Astrocyte (in vitro differentiated cells and primary cell): ENCODE measurements at regions not wholly inside any gene's neighbourhood (a gene's known extent, or its start where the extent isn't known, plus 50 kb on each side); places are given as distances from the start of the nearest gene placed in this dataset.

Experiments used
- DNase-seq: peaks from one replicate; pipeline ENCODE4 v3.0.0-alpha.2; 2010; ENCODE audit warnings: low read depth
- FAIRE-seq: peaks from 2 replicates; lab custom pipeline; 2011; peaks lifted over from hg19 to GRCh38; lab: Jason Lieb, UNC
- H2AFZ ChIP-seq: 2 replicates; pipeline ENCODE4 v1.6.0; 2012; ENCODE audit warnings: low read depth, low read length, inconsistent platforms
- H3K27ac ChIP-seq: 2 replicates; pipeline ENCODE4 v1.5.1; 2011; ENCODE audit warnings: low read depth, low read length, inconsistent platforms
- H3K27me3 ChIP-seq: 2 replicates; pipeline ENCODE4 v1.6.0; 2011; ENCODE audit warnings: low read length, inconsistent platforms; ENCODE audit not compliant: insufficient read depth
- H3K36me3 ChIP-seq: 2 replicates; pipeline ENCODE4 v1.5.1; 2011; ENCODE audit warnings: low read length, inconsistent platforms; ENCODE audit not compliant: insufficient read depth
- H3K4me1 ChIP-seq: 2 replicates; pipeline ENCODE4 v1.5.1; 2011; ENCODE audit warnings: low read length, inconsistent platforms; ENCODE audit not compliant: insufficient read depth
- H3K4me2 ChIP-seq: 2 replicates; pipeline ENCODE4 v1.6.0; 2012; ENCODE audit warnings: low read length, inconsistent platforms
- H3K4me3 ChIP-seq: 2 replicates; pipeline ENCODE4 v1.5.1; 2011; ENCODE audit warnings: low read depth, mild to moderate bottlenecking, low read length, inconsistent platforms; ENCODE audit not compliant: insufficient read depth
- H3K79me2 ChIP-seq: 2 replicates; pipeline ENCODE4 v1.6.0; 2012; ENCODE audit warnings: mild to moderate bottlenecking, low read length, inconsistent platforms; ENCODE audit not compliant: insufficient read depth
- H3K9ac ChIP-seq: 2 replicates; pipeline ENCODE4 v1.6.0; 2012; ENCODE audit warnings: mild to moderate bottlenecking, low read length, inconsistent platforms
- H3K9me3 ChIP-seq: 2 replicates; pipeline ENCODE4 v1.5.1; 2012; ENCODE audit warnings: low read depth, mild to moderate bottlenecking, low read length, inconsistent platforms; ENCODE audit not compliant: insufficient read depth
- H4K20me1 ChIP-seq: 2 replicates; pipeline ENCODE4 v1.6.0; 2012; ENCODE audit warnings: low read length, inconsistent platforms; ENCODE audit not compliant: insufficient read depth
- H3K27ac Mint-ChIP-seq: one replicate; pipeline ENCODE4 v1.8.0; 2021; ENCODE audit warnings: mild to moderate bottlenecking, mixed read lengths; ENCODE audit not compliant: unreplicated experiment
- H3K27me3 Mint-ChIP-seq: one replicate; pipeline ENCODE4 v1.8.0; 2021; ENCODE audit warnings: low read depth, mixed read lengths; ENCODE audit not compliant: unreplicated experiment
- H3K36me3 Mint-ChIP-seq: one replicate; pipeline ENCODE4 v1.8.0; 2021; ENCODE audit warnings: low read depth, mixed read lengths; ENCODE audit not compliant: unreplicated experiment
- H3K4me1 Mint-ChIP-seq: one replicate; pipeline ENCODE4 v1.8.0; 2021; ENCODE audit warnings: low read depth, mixed read lengths; ENCODE audit not compliant: unreplicated experiment
- H3K4me3 Mint-ChIP-seq: one replicate; pipeline ENCODE4 v1.8.0; 2021; ENCODE audit warnings: mild to moderate bottlenecking, moderate library complexity, mixed read lengths; ENCODE audit not compliant: unreplicated experiment
- H3K9me3 Mint-ChIP-seq: one replicate; pipeline ENCODE4 v1.8.0; 2021; ENCODE audit warnings: mild to moderate bottlenecking, mixed read lengths; ENCODE audit not compliant: unreplicated experiment
- CTCF ChIP-seq: IDR thresholded peaks from 2 replicates; pipeline ENCODE4 v1.5.1; 2011; ENCODE audit warnings: low read depth, mild to moderate bottlenecking, inconsistent platforms, low read length, moderate library complexity; ENCODE audit not compliant: insufficient read depth
- EZH2 ChIP-seq: IDR thresholded peaks from 2 replicates; pipeline ENCODE4 v1.6.1; 2012; ENCODE audit warnings: mild to moderate bottlenecking, low read length, inconsistent platforms; ENCODE audit not compliant: insufficient read depth

GRCh38 chrX:43121637-43122036 is 343.7 kb upstream of the PPP1R2C start:
- Histone ChIP-seq H3K36me3 (no peaks in the 10 kb centered on the region), H4K20me1 (no peaks in the 10 kb centered on the region), H3K4me2 (no peak overlapping the region), H3K27me3 (no peaks in the 10 kb centered on the region), H3K27ac (no peak overlapping the region), H3K4me3 (no peak overlapping the region), H2AFZ (no peak overlapping the region), H3K9ac (no peak overlapping the region), H3K4me1 (no peaks in the 10 kb centered on the region), H3K9me3 (no peaks in the 10 kb centered on the region), H3K79me2 (no peaks in the 10 kb centered on the region)
- H3K4me1 Mint-ChIP-seq, result peaks cover 2% of the 10 kb centered on the region
- H3K9me3 Mint-ChIP-seq, result no peaks in the 10 kb centered on the region
- FAIRE-seq (no peak), DNase-seq (no peak)
- no peaks in the 10 kb centered on the region for H3K27me3 Mint-ChIP-seq
- H3K36me3 Mint-ChIP-seq, result no peaks in the 10 kb centered on the region
- TF ChIP-seq EZH2, result no peak
- no peak for TF ChIP-seq CTCF
- no peak overlapping the region for H3K27ac Mint-ChIP-seq
- H3K4me3 Mint-ChIP-seq, result no peak overlapping the region

- Histone ChIP-seq H3K79me2 (no peaks in the 10 kb centered on the region), H3K4me1 (no peaks in the 10 kb centered on the region), H4K20me1 (no peaks in the 10 kb centered on the region), H3K9me3 (no peaks in the 10 kb centered on the region), H3K9ac (no peak overlapping the region), H3K4me3 (no peak overlapping the region), H3K27ac (no peak overlapping the region), H3K36me3 (no peaks in the 10 kb centered on the region), H3K27me3 (no peaks in the 10 kb centered on the region), H3K4me2 (no peak overlapping the region), H2AFZ (no peak overlapping the region)
- H3K27me3 Mint-ChIP-seq, result no peaks in the 10 kb centered on the region
- H3K4me1 Mint-ChIP-seq, result no peaks in the 10 kb centered on the region
- no peak for DNase-seq
- no peak for TF ChIP-seq EZH2
- no peak for TF ChIP-seq CTCF
- no peak for FAIRE-seq
- no peak overlapping the region for H3K4me3 Mint-ChIP-seq
- no peaks in the 10 kb centered on the region for H3K36me3 Mint-ChIP-seq
- H3K27ac Mint-ChIP-seq, result no peak overlapping the region
- H3K9me3 Mint-ChIP-seq, result no peaks in the 10 kb centered on the region
Measured at GRCh38 chrX:43139645-43140044, 361.7 kb upstream of the PPP1R2C start.

GRCh38 chrX:43140582-43140981 is 362.6 kb upstream of the PPP1R2C start:
- H3K27ac ChIP-seq, result no peak overlapping the region
- Mint-ChIP-seq H3K27ac (no peak overlapping the region), H3K27me3 (no peaks in the 10 kb centered on the region), H3K4me1 (no peaks in the 10 kb centered on the region), H3K4me3 (no peak overlapping the region), H3K9me3 (no peaks in the 10 kb centered on the region), H3K36me3 (no peaks in the 10 kb centered on the region)
- H3K9me3 ChIP-seq, result no peaks in the 10 kb centered on the region
- peak; percentile 96 for FAIRE-seq
- no peak overlapping the region for H3K4me2 ChIP-seq
- no peaks in the 10 kb centered on the region for H4K20me1 ChIP-seq
- H3K4me3 ChIP-seq, result no peak overlapping the region
- no peak overlapping the region for H2AFZ ChIP-seq
- no peak overlapping the region for H3K9ac ChIP-seq
- no peaks in the 10 kb centered on the region for H3K36me3 ChIP-seq
- no peak for DNase-seq
- no peak for TF ChIP-seq CTCF
- TF ChIP-seq EZH2, result no peak
- H3K4me1 ChIP-seq, result no peaks in the 10 kb centered on the region
- no peaks in the 10 kb centered on the region for H3K79me2 ChIP-seq
- no peaks in the 10 kb centered on the region for H3K27me3 ChIP-seq
